WTC11 (cell line): ENCODE measurements at regions not wholly inside any gene's neighbourhood (a gene's known extent, or its start where the extent isn't known, plus 50 kb on each side); places are given as distances from the start of the nearest gene placed in this dataset.

ENCODE experiments used
- ATF1 ChIP-seq: sonication (generic); formaldehyde crosslinking; IDR thresholded peaks from 2 replicates; pipeline ENCODE4 v1.8.1; 2023; ENCODE audit warnings: mild to moderate bottlenecking, moderate library complexity, missing genetic modification reagents
- CBFB ChIP-seq: sonication (generic); formaldehyde crosslinking; IDR thresholded peaks from 2 replicates; pipeline ENCODE4 v1.8.1; 2022; ENCODE audit warnings: mild to moderate bottlenecking, low read depth, missing genetic modification reagents
- GABPB1 ChIP-seq: sonication (generic); formaldehyde crosslinking; IDR thresholded peaks from 2 replicates; pipeline ENCODE4 v1.8.1; 2023; ENCODE audit warnings: mild to moderate bottlenecking, missing genetic modification reagents
- GTF2I ChIP-seq: fragments of 250-450 bp; sonication (Bioruptor Pico); conservative IDR thresholded peaks from 2 replicates; pipeline ENCODE4 v1.4.0; 2021; ENCODE audit warnings: mild to moderate bottlenecking
- MYBL2 ChIP-seq: sonication (generic); formaldehyde crosslinking; IDR thresholded peaks from 2 replicates; pipeline ENCODE4 v1.8.1; 2023; ENCODE audit warnings: mild to moderate bottlenecking, moderate library complexity, missing genetic modification reagents
- RELA ChIP-seq: sonication (generic); formaldehyde crosslinking; IDR thresholded peaks from 2 replicates; pipeline ENCODE4 v1.8.1; 2022; ENCODE audit warnings: missing genetic modification reagents, mild to moderate bottlenecking, borderline replicate concordance
- TCF7 ChIP-seq: sonication (generic); formaldehyde crosslinking; IDR thresholded peaks from 2 replicates; pipeline ENCODE4 v1.8.0; 2022; ENCODE audit warnings: mild to moderate bottlenecking, low read depth, missing genetic modification reagents, moderate library complexity
- ZBTB21 ChIP-seq: sonication (generic); formaldehyde crosslinking; IDR thresholded peaks from 2 replicates; pipeline ENCODE4 v1.8.1; 2023; ENCODE audit warnings: mild to moderate bottlenecking, missing genetic modification reagents, borderline replicate concordance
- ZNF263 ChIP-seq: sonication (generic); formaldehyde crosslinking; IDR thresholded peaks from 2 replicates; pipeline ENCODE4 v1.8.1; 2022; ENCODE audit warnings: low read depth, mild to moderate bottlenecking, moderate library complexity, missing genetic modification reagents
- ZNF416 ChIP-seq: fragments of 250-450 bp; sonication (Bioruptor Pico); IDR thresholded peaks from 2 replicates; pipeline ENCODE4 v1.9.0; 2021; ENCODE audit warnings: mild to moderate bottlenecking, inconsistent platforms
- TF ChIP-seq, protein P1 (sequence below): fragments of 200-600 bp; IDR thresholded peaks from 2 replicates; pipeline ENCODE4 v1.8.0; 2022; ENCODE audit warnings: antibody characterized with exemption
- TF ChIP-seq, protein P2 (sequence below): sonication (generic); formaldehyde crosslinking; IDR thresholded peaks from 2 replicates; pipeline ENCODE4 v1.8.1; 2023; ENCODE audit warnings: mild to moderate bottlenecking, missing genetic modification reagents, borderline replicate concordance
- TF ChIP-seq, protein P3 (sequence below): sonication (generic); formaldehyde crosslinking; IDR thresholded peaks from 2 replicates; pipeline ENCODE4 v1.8.1; 2023; ENCODE audit warnings: mild to moderate bottlenecking, missing genetic modification reagents, moderate library complexity
- TF ChIP-seq, protein P4 (sequence below): sonication (generic); formaldehyde crosslinking; IDR thresholded peaks from 2 replicates; pipeline ENCODE4 v1.8.1; 2022; ENCODE audit warnings: low read depth, missing genetic modification reagents, borderline replicate concordance

DNA sequence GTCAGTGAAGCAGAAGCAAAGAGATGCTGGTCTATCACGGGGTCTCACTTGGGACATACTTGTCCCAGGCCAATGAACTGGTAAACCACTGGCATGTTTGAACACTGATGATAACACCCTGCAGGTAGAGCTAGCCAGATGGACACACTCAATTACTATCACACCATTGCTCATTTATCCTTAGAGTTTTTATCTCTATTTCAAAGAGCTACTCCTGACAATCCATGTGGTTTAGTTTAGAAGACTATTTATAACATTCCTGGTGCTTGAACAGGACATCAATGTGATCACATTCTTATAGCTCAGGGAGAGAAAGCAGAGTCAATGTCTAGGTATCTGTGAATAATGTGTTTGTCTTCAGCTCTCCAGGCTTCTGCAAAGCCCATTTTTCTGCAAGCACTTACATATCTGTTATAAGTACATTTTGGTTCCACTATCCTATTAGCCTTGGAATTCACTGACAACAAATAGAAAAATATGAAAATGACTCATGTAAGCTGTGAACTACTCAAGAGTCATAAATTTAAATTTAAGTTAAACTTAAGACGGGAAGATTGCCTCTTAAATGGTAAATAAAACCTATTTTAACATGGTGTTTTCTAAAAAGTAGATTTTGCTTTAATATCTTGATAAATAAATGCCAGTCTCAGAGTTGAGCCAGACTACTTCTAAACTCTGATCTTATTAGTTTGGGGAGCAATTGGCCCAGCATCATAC lies 106.7 kb upstream of the MBL2 start:
- TF ChIP-seq RELA (no peak), ZBTB21 (CRISPR knock-in tag) (no peak), ATF1 (CRISPR knock-in tag) (no peak), TCF7 (CRISPR knock-in tag) (no peak), ZNF416 (CRISPR knock-in tag) (no peak), MYBL2 (no peak), GABPB1 (no peak), CBFB (CRISPR knock-in tag) (no peak), GTF2I (CRISPR knock-in tag) (no peak), ZNF263 (CRISPR knock-in tag) (no peak)
- TF ChIP-seq, protein P1, sequence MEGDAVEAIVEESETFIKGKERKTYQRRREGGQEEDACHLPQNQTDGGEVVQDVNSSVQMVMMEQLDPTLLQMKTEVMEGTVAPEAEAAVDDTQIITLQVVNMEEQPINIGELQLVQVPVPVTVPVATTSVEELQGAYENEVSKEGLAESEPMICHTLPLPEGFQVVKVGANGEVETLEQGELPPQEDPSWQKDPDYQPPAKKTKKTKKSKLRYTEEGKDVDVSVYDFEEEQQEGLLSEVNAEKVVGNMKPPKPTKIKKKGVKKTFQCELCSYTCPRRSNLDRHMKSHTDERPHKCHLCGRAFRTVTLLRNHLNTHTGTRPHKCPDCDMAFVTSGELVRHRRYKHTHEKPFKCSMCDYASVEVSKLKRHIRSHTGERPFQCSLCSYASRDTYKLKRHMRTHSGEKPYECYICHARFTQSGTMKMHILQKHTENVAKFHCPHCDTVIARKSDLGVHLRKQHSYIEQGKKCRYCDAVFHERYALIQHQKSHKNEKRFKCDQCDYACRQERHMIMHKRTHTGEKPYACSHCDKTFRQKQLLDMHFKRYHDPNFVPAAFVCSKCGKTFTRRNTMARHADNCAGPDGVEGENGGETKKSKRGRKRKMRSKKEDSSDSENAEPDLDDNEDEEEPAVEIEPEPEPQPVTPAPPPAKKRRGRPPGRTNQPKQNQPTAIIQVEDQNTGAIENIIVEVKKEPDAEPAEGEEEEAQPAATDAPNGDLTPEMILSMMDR: no peak
- TF ChIP-seq, protein P2, sequence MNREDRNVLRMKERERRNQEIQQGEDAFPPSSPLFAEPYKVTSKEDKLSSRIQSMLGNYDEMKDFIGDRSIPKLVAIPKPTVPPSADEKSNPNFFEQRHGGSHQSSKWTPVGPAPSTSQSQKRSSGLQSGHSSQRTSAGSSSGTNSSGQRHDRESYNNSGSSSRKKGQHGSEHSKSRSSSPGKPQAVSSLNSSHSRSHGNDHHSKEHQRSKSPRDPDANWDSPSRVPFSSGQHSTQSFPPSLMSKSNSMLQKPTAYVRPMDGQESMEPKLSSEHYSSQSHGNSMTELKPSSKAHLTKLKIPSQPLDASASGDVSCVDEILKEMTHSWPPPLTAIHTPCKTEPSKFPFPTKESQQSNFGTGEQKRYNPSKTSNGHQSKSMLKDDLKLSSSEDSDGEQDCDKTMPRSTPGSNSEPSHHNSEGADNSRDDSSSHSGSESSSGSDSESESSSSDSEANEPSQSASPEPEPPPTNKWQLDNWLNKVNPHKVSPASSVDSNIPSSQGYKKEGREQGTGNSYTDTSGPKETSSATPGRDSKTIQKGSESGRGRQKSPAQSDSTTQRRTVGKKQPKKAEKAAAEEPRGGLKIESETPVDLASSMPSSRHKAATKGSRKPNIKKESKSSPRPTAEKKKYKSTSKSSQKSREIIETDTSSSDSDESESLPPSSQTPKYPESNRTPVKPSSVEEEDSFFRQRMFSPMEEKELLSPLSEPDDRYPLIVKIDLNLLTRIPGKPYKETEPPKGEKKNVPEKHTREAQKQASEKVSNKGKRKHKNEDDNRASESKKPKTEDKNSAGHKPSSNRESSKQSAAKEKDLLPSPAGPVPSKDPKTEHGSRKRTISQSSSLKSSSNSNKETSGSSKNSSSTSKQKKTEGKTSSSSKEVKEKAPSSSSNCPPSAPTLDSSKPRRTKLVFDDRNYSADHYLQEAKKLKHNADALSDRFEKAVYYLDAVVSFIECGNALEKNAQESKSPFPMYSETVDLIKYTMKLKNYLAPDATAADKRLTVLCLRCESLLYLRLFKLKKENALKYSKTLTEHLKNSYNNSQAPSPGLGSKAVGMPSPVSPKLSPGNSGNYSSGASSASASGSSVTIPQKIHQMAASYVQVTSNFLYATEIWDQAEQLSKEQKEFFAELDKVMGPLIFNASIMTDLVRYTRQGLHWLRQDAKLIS (CRISPR knock-in tag): no peak
- TF ChIP-seq, protein P3, sequence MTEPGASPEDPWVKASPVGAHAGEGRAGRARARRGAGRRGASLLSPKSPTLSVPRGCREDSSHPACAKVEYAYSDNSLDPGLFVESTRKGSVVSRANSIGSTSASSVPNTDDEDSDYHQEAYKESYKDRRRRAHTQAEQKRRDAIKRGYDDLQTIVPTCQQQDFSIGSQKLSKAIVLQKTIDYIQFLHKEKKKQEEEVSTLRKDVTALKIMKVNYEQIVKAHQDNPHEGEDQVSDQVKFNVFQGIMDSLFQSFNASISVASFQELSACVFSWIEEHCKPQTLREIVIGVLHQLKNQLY (CRISPR knock-in tag): no peak
- TF ChIP-seq, protein P4, sequence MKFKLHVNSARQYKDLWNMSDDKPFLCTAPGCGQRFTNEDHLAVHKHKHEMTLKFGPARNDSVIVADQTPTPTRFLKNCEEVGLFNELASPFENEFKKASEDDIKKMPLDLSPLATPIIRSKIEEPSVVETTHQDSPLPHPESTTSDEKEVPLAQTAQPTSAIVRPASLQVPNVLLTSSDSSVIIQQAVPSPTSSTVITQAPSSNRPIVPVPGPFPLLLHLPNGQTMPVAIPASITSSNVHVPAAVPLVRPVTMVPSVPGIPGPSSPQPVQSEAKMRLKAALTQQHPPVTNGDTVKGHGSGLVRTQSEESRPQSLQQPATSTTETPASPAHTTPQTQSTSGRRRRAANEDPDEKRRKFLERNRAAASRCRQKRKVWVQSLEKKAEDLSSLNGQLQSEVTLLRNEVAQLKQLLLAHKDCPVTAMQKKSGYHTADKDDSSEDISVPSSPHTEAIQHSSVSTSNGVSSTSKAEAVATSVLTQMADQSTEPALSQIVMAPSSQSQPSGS (CRISPR knock-in tag): no peak
